Adrenal gland (tissue), 9 donors: ENCODE measurements at regions not wholly inside any gene's neighbourhood (a gene's known extent, or its start where the extent isn't known, plus 50 kb on each side); places are given as distances from the start of the nearest gene placed in this dataset.

ENCODE experiments used
- DNase-seq, 7 donors: peaks; one replicate each; pipeline ENCODE4 v3.0.0-alpha.2; 2019 to 2020
- H3K27ac ChIP-seq, 5 donors: fragments of 200-600 bp; sonication (generic) in 4 of 5; 1 replicate in 3 of 5; 2 replicates in 2 of 5; pipeline versions ENCODE4 v1.5.1 to v1.8.0; 2016 to 2020; ENCODE audit warnings: mild to moderate bottlenecking in 1 of 5
- H3K27me3 ChIP-seq: fragments of 200-600 bp; 2 replicates; pipeline ENCODE4 v1.8.0; 2021
- H3K36me3 ChIP-seq, 2 donors: fragments of 200-600 bp; replicated peaks in 1 of 2; 1 replicate in 1 of 2; 2 replicates in 1 of 2; pipeline versions ENCODE4 v1.5.1 to v1.8.0; 2018 to 2022
- H3K4me1 ChIP-seq, 2 donors: fragments of 200-600 bp; replicated peaks in 1 of 2; 1 replicate in 1 of 2; 2 replicates in 1 of 2; pipeline versions ENCODE4 v1.5.1 to v1.8.0; 2018 to 2021
- H3K4me3 ChIP-seq, 4 donors: fragments of 200-600 bp; sonication (generic) in 3 of 4; one replicate each; pipeline ENCODE4 v1.5.1; 2016 to 2018
- H3K9me3 ChIP-seq, 3 donors: fragments of 200-600 bp; sonication (generic) in 1 of 3; replicated peaks in 1 of 3; 1 replicate in 2 of 3; 2 replicates in 1 of 3; pipeline versions ENCODE4 v1.5.1 to v1.8.0; 2016 to 2021
- POLR2A ChIP-seq, 2 donors: fragments of 450-650 bp; IDR thresholded peaks; one replicate each; pipeline ENCODE4 v1.6.1; 2017; ENCODE audit warnings: antibody characterized with exemption in 2 of 2, mild to moderate bottlenecking in 2 of 2, moderate library complexity in 1 of 2
- WGBS, 4 donors: extraction: QIAGEN DNeasy Blood & Tissue Kit in 2 of 4; methylation state at CpG; one replicate each; pipeline versions ENCODE4 v1.1.5 to v1.1.7; 2013 to 2017; 5-methylcytosine and 5-hydroxymethylcytosine counted together
- intact Hi-C, 2 donors: fragments of 100-400 bp; cut with DNase I; formaldehyde crosslinking; loops; one replicate each; pipeline versions ENCODE4 v1.14.1 to v1.15.0; 2022 to 2023
- TF ChIP-seq, protein P1 (sequence below), 6 experiments: fragments of 450-650 bp in 4 of 6; fragments of 200-600 bp in 2 of 6; sonication (generic) in 1 of 6; IDR thresholded peaks; 1 replicate in 5 of 6; 2 replicates in 1 of 6; pipeline versions ENCODE4 v1.5.1 to v1.8.0; 2016 to 2021; ENCODE audit warnings: antibody characterized with exemption in 6 of 6, mild to moderate bottlenecking in 2 of 6, moderate library complexity in 1 of 6
- donor health status: healthy with polysubstance abuse.
- donor health status: Bipolar disorder and iron deficiency.
- donor health status: DM: yes; HTN: yes; CAD: no.
- donor health status: DM: no; HTN: no; CAD: no.
- donor health status: DM: no; HTN: no; CAD: no.

DNA sequence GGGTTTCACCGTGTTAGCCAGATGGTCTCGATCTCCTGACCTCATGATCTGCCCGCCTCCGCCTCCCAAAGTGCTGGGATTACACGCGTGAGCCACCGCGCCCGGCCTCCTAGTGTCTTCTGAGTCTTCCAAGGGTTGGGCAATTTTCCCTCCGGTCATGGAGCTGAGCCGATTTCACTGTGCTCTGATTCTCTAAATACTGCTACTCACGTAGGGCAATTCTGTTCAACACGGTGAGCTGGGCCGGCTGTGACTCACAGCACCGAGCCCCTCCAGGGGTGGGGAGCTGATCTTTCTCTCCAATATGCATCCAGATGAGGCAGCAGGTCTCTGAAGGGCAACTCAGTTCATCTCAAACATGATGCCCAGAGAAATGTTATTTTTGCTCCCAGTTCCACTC lies 71.6 kb upstream of the CD93 start:
- Histone ChIP-seq H3K9me3 (no peaks in the 10 kb centered on the region), H3K4me3 (no peak overlapping the region), H3K4me1 (peaks cover 0 to 26% of the 10 kb centered on the region in 2 donors), H3K36me3 (no peaks in the 10 kb centered on the region), H3K27me3 (no peaks in the 10 kb centered on the region), H3K27ac (no peak overlapping the region)
- DNase-seq: no peak
- TF ChIP-seq, protein P1, sequence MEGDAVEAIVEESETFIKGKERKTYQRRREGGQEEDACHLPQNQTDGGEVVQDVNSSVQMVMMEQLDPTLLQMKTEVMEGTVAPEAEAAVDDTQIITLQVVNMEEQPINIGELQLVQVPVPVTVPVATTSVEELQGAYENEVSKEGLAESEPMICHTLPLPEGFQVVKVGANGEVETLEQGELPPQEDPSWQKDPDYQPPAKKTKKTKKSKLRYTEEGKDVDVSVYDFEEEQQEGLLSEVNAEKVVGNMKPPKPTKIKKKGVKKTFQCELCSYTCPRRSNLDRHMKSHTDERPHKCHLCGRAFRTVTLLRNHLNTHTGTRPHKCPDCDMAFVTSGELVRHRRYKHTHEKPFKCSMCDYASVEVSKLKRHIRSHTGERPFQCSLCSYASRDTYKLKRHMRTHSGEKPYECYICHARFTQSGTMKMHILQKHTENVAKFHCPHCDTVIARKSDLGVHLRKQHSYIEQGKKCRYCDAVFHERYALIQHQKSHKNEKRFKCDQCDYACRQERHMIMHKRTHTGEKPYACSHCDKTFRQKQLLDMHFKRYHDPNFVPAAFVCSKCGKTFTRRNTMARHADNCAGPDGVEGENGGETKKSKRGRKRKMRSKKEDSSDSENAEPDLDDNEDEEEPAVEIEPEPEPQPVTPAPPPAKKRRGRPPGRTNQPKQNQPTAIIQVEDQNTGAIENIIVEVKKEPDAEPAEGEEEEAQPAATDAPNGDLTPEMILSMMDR (IDR thresholded peaks at IDR 0.05): no peak
- TF ChIP-seq POLR2A (IDR thresholded peaks at IDR 0.05): no peak
- WGBS, 4 donors: 89 to 93% (median 90%) methylated on average over 15 of the region's 15 CpGs
- intact Hi-C loops: no loop called here

DNA sequence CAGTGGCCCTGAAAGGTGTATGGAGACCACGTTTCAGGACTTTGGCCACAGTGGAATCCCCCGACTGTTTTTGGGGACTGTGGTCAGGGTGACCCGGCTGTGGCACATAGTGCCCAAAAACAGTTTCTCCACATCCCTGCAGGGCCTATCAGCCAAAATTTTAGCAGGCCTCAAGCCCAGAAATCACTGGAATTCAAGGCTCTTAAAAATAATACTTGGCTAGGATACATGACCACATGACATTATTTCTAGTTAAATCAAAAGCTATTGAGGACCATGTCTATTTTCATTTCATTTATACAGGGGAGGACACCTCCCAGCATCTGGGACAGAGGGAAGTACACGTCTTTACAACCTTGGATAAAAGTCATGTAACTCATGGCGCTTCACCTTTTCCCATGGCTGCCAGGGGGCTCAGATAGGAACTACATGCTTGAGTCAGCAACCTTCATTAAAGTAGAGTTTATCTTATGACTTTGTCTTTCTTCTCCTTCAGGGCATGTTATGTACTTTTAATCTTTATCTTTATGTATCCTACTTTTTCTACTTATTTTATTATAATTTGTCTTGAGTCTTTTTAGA lies 70.8 kb upstream of the CD93 start:
- no peaks in the 10 kb centered on the region for H3K9me3 ChIP-seq
- no peaks in the 10 kb centered on the region for H3K36me3 ChIP-seq
- peak overlapping the region in 2 of 5 donors; percentile 15 to 30 for H3K27ac ChIP-seq
- TF ChIP-seq POLR2A (IDR thresholded peaks at IDR 0.05): no peak
- 70 to 90% (median 86%) methylated on average over 5 of the region's 5 CpGs for WGBS, 4 donors
- H3K27me3 ChIP-seq: no peaks in the 10 kb centered on the region
- intact Hi-C loops: no loop called here
- DNase-seq: no peak
- H3K4me1 ChIP-seq: peaks cover 0 to 34% of the 10 kb centered on the region in 2 donors
- H3K4me3 ChIP-seq: no peak overlapping the region

DNA sequence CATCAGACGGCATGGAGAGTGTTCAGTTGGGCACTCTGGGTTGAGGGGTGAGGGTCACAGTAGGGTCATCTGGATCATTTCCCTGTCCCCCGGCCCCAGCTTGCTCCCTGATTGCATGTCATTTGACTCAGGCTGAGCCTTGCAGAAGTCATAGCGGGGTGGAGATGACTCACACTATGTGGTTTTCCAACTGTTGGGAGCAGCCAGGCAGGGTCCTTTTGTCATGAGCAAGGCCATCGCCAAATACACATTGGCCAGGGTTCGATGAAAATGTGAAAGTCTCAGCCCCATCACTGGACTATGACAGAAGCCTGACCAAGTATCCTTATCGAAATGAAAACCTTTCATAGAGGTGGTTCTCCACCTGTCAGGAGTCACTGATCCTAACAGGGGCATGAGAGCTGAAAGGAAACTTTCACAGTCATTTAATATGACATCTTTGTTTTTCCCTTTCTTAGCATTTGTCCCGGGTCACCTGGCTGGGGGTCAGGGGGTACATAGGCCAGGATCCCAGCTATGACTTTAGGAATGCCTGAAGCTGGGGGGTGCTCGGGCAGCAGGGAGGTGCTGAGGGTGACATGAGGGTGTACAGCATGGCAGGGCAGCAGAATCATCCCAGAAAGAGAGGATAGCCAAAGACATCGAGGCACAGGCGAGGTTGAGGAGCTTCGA lies 70.2 kb upstream of the CD93 start:
- DNase-seq: peak in 6 of 7 donors; percentile 53 to 79 (median 60)
- Histone ChIP-seq H3K27me3 (no peaks in the 10 kb centered on the region), H3K4me3 (no peak overlapping the region), H3K36me3 (no peaks in the 10 kb centered on the region), H3K9me3 (no peaks in the 10 kb centered on the region), H3K27ac (peak overlapping the region in 2 of 5 donors; percentile 15 to 30), H3K4me1 (peaks cover 0 to 39% of the 10 kb centered on the region in 2 donors)
- WGBS, 4 donors: 80 to 82% (median 80%) methylated on average over 9 to 11 of the region's 11 CpGs
- intact Hi-C loops: no loop called here
- TF ChIP-seq, protein P1 (IDR thresholded peaks at IDR 0.05): no peak
- TF ChIP-seq POLR2A (IDR thresholded peaks at IDR 0.05): no peak

DNA sequence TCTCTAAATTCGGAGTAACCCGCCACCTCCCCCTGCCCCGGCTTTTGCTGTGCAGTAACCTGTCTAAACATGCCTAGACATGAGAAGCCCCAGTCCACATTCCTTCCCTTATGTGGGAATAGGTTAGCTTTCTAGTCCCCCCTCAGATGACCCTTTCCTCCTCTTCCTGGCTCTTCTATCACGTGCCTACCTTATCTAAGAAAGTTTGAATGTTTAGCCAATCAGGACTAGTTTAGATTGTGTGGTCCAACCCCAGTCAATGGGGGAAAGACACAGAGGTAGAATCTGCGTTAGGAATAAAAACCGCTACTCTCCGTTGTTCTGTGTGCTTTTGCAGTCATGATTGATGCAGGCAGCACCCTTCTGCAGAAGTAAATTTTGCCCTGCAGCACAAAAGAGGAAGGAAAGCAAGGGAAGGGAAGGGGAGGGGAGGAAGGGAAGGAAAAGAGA lies 69.0 kb upstream of the CD93 start:
- intact Hi-C loops: no loop called here
- Histone ChIP-seq H3K36me3 (no peaks in the 10 kb centered on the region), H3K9me3 (no peaks in the 10 kb centered on the region), H3K27ac (peak overlapping the region in 2 of 5 donors; percentile 26 to 81), H3K4me1 (peaks cover 0 to 28% of the 10 kb centered on the region in 2 donors), H3K27me3 (no peaks in the 10 kb centered on the region), H3K4me3 (no peak overlapping the region)
- TF ChIP-seq POLR2A (IDR thresholded peaks at IDR 0.05): no peak
- TF ChIP-seq, protein P1 (IDR thresholded peaks at IDR 0.05): no peak
- DNase-seq: no peak
- WGBS, 4 donors: 67 to 75% (median 72%) methylated on average over 7 of the region's 7 CpGs
